HEK293 (cell line): ENCODE measurements at regions not wholly inside any gene's neighbourhood (a gene's known extent, or its start where the extent isn't known, plus 50 kb on each side); places are given as distances from the start of the nearest gene placed in this dataset.

Experiments
- BCL6B ChIP-seq: fragments of 450-650 bp; formaldehyde crosslinking; IDR thresholded peaks from 2 replicates; pipeline ENCODE4 v1.5.1; 2017; ENCODE audit warnings: missing biosample characterization, missing genetic modification characterization
- CTCF ChIP-seq: fragments of 450-650 bp; formaldehyde crosslinking; IDR thresholded peaks from 2 replicates; pipeline ENCODE4 v1.5.1; 2016; ENCODE audit warnings: missing biosample characterization, missing genetic modification characterization
- ELK4 ChIP-seq: IDR thresholded peaks from 2 replicates; pipeline ENCODE4 v1.6.1; 2011; ENCODE audit warnings: mild to moderate bottlenecking, low read depth, low read length, borderline replicate concordance
- KLF17 ChIP-seq: fragments of 450-650 bp; formaldehyde crosslinking; IDR thresholded peaks from 2 replicates; pipeline ENCODE4 v1.5.1; 2016; ENCODE audit warnings: missing biosample characterization, missing genetic modification characterization
- PRDM6 ChIP-seq: fragments of 450-650 bp; formaldehyde crosslinking; IDR thresholded peaks from 2 replicates; pipeline ENCODE4 v1.5.1; 2017; ENCODE audit warnings: missing biosample characterization, missing genetic modification characterization
- SCRT1 ChIP-seq: fragments of 450-650 bp; formaldehyde crosslinking; IDR thresholded peaks from 2 replicates; pipeline ENCODE4 v1.5.1; 2016; ENCODE audit warnings: missing biosample characterization, missing genetic modification characterization, borderline replicate concordance
- ZBTB7A ChIP-seq: fragments of 450-650 bp; formaldehyde crosslinking; IDR thresholded peaks from 2 replicates; pipeline ENCODE4 v1.5.1; 2016; ENCODE audit warnings: low read depth, missing biosample characterization, missing genetic modification characterization
- ZFP69B ChIP-seq: fragments of 450-650 bp; formaldehyde crosslinking; IDR thresholded peaks from 2 replicates; pipeline ENCODE4 v1.5.1; 2016; ENCODE audit warnings: missing biosample characterization, missing genetic modification characterization
- ZNF18 ChIP-seq: fragments of 450-650 bp; formaldehyde crosslinking; IDR thresholded peaks from 2 replicates; pipeline ENCODE4 v1.5.1; 2016; ENCODE audit warnings: missing biosample characterization, missing genetic modification characterization
- ZNF211 ChIP-seq: fragments of 450-650 bp; formaldehyde crosslinking; IDR thresholded peaks from 2 replicates; pipeline ENCODE4 v1.5.1; 2016; ENCODE audit warnings: low read depth, missing biosample characterization, missing genetic modification characterization
- ZNF214 ChIP-seq: fragments of 450-650 bp; formaldehyde crosslinking; IDR thresholded peaks from 2 replicates; pipeline ENCODE4 v1.5.1; 2017; ENCODE audit warnings: missing biosample characterization, mild to moderate bottlenecking, missing genetic modification characterization, borderline replicate concordance
- ZNF221 ChIP-seq: fragments of 450-650 bp; formaldehyde crosslinking; IDR thresholded peaks from 2 replicates; pipeline ENCODE4 v1.5.1; 2017; ENCODE audit warnings: missing biosample characterization, missing genetic modification characterization, borderline replicate concordance
- ZNF23 ChIP-seq: fragments of 450-650 bp; formaldehyde crosslinking; IDR thresholded peaks from 2 replicates; pipeline ENCODE4 v1.5.1; 2016; ENCODE audit warnings: missing biosample characterization, missing genetic modification characterization, borderline replicate concordance
- ZNF24 ChIP-seq: fragments of 450-650 bp; formaldehyde crosslinking; IDR thresholded peaks from 2 replicates; pipeline ENCODE4 v1.5.1; 2016; ENCODE audit warnings: missing biosample characterization, missing genetic modification characterization
- ZNF521 ChIP-seq: fragments of 450-650 bp; formaldehyde crosslinking; IDR thresholded peaks from 2 replicates; pipeline ENCODE4 v1.5.1; 2017; ENCODE audit warnings: missing biosample characterization, mild to moderate bottlenecking, missing genetic modification characterization
- ZNF558 ChIP-seq: fragments of 450-650 bp; formaldehyde crosslinking; IDR thresholded peaks from 2 replicates; pipeline ENCODE4 v1.5.1; 2016; ENCODE audit warnings: missing biosample characterization, missing genetic modification characterization
- ZNF560 ChIP-seq: fragments of 450-650 bp; formaldehyde crosslinking; IDR thresholded peaks from 2 replicates; pipeline ENCODE4 v1.5.1; 2017; ENCODE audit warnings: missing biosample characterization, missing genetic modification characterization, borderline replicate concordance
- ZNF658 ChIP-seq: fragments of 450-650 bp; formaldehyde crosslinking; IDR thresholded peaks from 2 replicates; pipeline ENCODE4; 2016; ENCODE audit warnings: missing biosample characterization, missing genetic modification characterization
- ZNF692 ChIP-seq: fragments of 450-650 bp; formaldehyde crosslinking; IDR thresholded peaks from 2 replicates; pipeline ENCODE4 v1.5.1; 2016; ENCODE audit warnings: missing biosample characterization, missing genetic modification characterization
- ZNF76 ChIP-seq: fragments of 450-650 bp; formaldehyde crosslinking; IDR thresholded peaks from 2 replicates; pipeline ENCODE4; 2016; ENCODE audit warnings: low read depth, missing biosample characterization, missing genetic modification characterization, borderline replicate concordance
- ZNF791 ChIP-seq: fragments of 450-650 bp; formaldehyde crosslinking; IDR thresholded peaks from 2 replicates; pipeline ENCODE4 v1.5.1; 2016; ENCODE audit warnings: missing biosample characterization, missing genetic modification characterization
- ZNF843 ChIP-seq: fragments of 450-650 bp; formaldehyde crosslinking; IDR thresholded peaks from 2 replicates; pipeline ENCODE4 v1.5.1; 2016; ENCODE audit warnings: missing biosample characterization, missing genetic modification characterization
- ZSCAN18 ChIP-seq: fragments of 450-650 bp; formaldehyde crosslinking; IDR thresholded peaks from 2 replicates; pipeline ENCODE4 v1.5.1; 2016; ENCODE audit warnings: missing biosample characterization, missing genetic modification characterization
- ZSCAN23 ChIP-seq: fragments of 450-650 bp; formaldehyde crosslinking; IDR thresholded peaks from 2 replicates; pipeline ENCODE4 v1.5.1; 2016; ENCODE audit warnings: missing biosample characterization, missing genetic modification characterization
- ZSCAN4 ChIP-seq: fragments of 450-650 bp; formaldehyde crosslinking; IDR thresholded peaks from 2 replicates; pipeline ENCODE4 v1.5.1; 2017; ENCODE audit warnings: missing biosample characterization, missing genetic modification characterization

- TF ChIP-seq ZNF558 (tag by site-specific recombination): no peak
- no peak for TF ChIP-seq ZNF23 (tag by site-specific recombination)
- TF ChIP-seq ZFP69B (tag by site-specific recombination): no peak
- TF ChIP-seq ZSCAN23 (tag by site-specific recombination): no peak
- TF ChIP-seq ZNF18: no peak
- TF ChIP-seq ZNF560 (tag by site-specific recombination): no peak; the same call in 1 of the 2 replicates
- TF ChIP-seq ZNF76 (tag by site-specific recombination): no peak
- TF ChIP-seq ZNF214 (tag by site-specific recombination): no peak
- no peak for TF ChIP-seq ZNF843
- no peak for TF ChIP-seq BCL6B
- TF ChIP-seq KLF17 (tag by site-specific recombination): no peak
- peak; percentile 65 for TF ChIP-seq PRDM6 (tag by site-specific recombination)
- no peak for TF ChIP-seq ZSCAN4 (tag by site-specific recombination)
- no peak for TF ChIP-seq ZSCAN18 (tag by site-specific recombination)
- no peak for TF ChIP-seq ZNF791 (tag by site-specific recombination)
- TF ChIP-seq ZBTB7A (tag by site-specific recombination): no peak
- no peak for TF ChIP-seq CTCF (tag by site-specific recombination)
- TF ChIP-seq ZNF24: no peak
- TF ChIP-seq ZNF521 (tag by site-specific recombination): no peak
- TF ChIP-seq ELK4: no peak
- TF ChIP-seq ZNF211: no peak
- TF ChIP-seq SCRT1: no peak
- TF ChIP-seq ZNF221 (tag by site-specific recombination): no peak
- TF ChIP-seq ZNF658 (tag by site-specific recombination): no peak
- TF ChIP-seq ZNF692 (tag by site-specific recombination): no peak
These were observed 156.4 kb upstream of the ECI2 start (continued) for GRCh38 chr6:4291453-4292403.
